Prostate gland (tissue), 2 donors: ENCODE measurements at regions not wholly inside any gene's neighbourhood (a gene's known extent, or its start where the extent isn't known, plus 50 kb on each side); places are given as distances from the start of the nearest gene placed in this dataset.

Source experiments
- CTCF ChIP-seq, 4 experiments: fragments of 200-600 bp in 2 of 4; fragments of 450-650 bp in 2 of 4; sonication (generic) in 2 of 4; IDR thresholded peaks; 1 replicate in 3 of 4; 2 replicates in 1 of 4; pipeline ENCODE4 v1.5.1; 2016 to 2019; ENCODE audit warnings: antibody characterized with exemption in 4 of 4, mild to moderate bottlenecking in 2 of 4, moderate library complexity in 2 of 4
- POLR2AphosphoS5 ChIP-seq: sonication (generic); formaldehyde crosslinking; IDR thresholded peaks from one replicate; pipeline ENCODE4 v1.6.1; 2017; ENCODE audit warnings: antibody characterized with exemption

DNA sequence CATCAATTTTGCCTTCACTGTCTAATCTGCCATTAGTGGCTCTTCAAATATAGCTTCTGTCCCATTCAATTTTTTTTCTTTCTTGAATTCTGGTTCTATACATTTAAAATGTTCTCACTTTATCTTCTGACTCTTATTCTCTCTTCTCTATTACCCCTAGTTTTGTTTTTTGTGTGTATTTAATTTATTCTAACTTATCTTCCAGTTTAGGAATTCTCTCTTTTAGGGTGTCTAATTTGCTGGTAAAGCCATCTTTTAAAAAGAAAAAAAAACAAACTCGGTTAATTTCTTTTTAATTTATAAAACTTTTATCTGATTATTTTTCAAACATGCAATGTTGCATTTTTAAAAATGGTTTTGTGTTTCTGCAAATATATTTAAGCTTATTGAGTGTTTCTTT, 80.3 kb upstream of the OXGR1 start:
- TF ChIP-seq POLR2AphosphoS5, result no peak
- TF ChIP-seq CTCF (IDR thresholded peaks at IDR 0.05), result no peak
